ENCODE measurements at regions not wholly inside any gene's neighbourhood (a gene's known extent, or its start where the extent isn't known, plus 50 kb on each side); places are given as distances from the start of the nearest gene placed in this dataset.

DNA sequence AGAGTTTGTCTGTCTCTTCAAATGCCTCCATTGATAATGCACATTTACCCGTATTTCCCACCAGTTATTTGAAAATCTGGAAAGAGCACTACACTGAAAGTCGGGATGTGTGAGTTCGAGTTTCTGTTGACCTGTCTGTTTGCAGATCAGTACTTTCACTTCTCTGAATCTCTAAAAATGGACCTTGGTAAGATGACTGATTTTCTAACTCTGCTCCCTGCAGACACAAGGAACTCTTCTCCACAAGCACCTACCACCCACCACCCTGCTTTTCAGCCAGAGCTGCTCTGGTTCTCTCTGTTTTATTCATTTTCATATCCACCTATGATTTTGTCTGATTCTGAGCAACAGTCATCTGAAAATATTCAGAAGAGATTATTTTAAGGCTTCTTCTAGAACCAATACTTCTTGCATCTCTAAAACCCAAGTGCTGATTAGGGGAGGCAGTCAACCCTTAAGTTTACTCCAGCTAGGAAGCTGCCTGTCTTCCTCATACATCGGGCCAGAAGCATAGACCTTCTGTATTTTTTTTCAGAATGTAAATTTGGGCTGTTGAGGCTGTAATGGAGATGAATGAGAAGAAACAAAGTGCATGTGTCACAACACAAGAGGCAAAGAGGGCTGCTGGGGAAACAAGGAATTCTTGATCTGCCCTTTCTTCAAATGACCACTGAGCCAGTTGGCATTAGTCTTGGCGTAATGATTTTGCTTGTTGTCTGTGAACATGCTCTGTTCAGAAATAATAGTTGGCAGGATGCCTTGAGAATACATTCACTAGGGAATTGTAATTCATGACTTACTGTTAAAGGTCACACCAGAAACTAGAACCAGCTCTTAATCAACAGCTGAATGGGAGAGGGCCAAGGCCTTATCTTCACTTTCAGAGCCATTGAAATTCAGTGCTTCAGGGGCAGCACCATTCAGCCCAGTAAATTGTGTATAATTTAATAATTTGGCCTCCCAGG is 85.4 kb upstream of the MYLIP start:
- TF ChIP-seq SIN3A (IDR thresholded peaks at IDR 0.05; ENCODE audit: borderline replicate concordance, low read depth, low read length) (no peak), YY1 (IDR thresholded peaks at IDR 0.05; ENCODE audit: low read depth) (no peak), EP300 (IDR thresholded peaks at IDR 0.05; ENCODE audit: borderline replicate concordance in 1 of 2, low read depth in 1 of 2, low read length in 1 of 2) (no peak), TAF1 (IDR thresholded peaks at IDR 0.05; ENCODE audit: borderline replicate concordance, low read depth, low read length) (no peak)
